SH-SY5Y (cell line): ENCODE measurements at regions not wholly inside any gene's neighbourhood (a gene's known extent, or its start where the extent isn't known, plus 50 kb on each side); places are given as distances from the start of the nearest gene placed in this dataset.

ENCODE experiments used
- GATA2 ChIP-seq: IDR thresholded peaks from 2 replicates; pipeline ENCODE4 v1.6.1; 2011; ENCODE audit warnings: mild to moderate bottlenecking, low read depth, low read length
- GATA3 ChIP-seq: IDR thresholded peaks from 2 replicates; pipeline ENCODE4 v1.6.1; 2011; ENCODE audit warnings: low read depth, mild to moderate bottlenecking, low read length, moderate library complexity

DNA sequence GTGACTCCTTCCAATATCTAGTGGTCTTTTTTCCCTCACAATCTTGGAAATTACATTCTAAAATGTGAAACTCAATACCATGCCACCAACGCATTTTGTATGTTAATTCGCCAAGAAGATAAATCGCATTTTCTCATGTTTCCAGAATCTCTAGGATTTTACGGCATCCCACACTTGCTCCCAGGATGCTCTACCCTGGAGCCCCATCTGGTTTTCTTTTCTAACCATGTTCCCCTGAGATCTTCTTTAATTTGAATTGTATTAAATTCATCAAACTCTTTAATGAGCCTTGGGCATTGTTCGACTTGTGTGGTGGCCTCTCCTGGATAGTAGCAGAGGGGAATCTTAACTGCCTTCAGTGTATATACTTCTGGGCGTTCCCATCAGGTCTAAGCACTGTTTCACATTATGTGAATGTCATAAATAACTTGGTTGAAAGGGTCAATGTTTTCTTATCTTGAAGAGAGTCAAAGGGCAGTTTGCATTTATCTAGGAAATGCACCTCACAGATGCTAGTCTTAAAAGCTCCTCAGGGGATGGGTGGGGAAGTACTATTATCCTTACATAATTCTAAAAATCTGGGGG is 169.1 kb upstream of the MEOX2 start:
- TF ChIP-seq GATA2 = no peak
- TF ChIP-seq GATA3 = no peak
